ENCODE measurements at regions not wholly inside any gene's neighbourhood (a gene's known extent, or its start where the extent isn't known, plus 50 kb on each side); places are given as distances from the start of the nearest gene placed in this dataset.

DNA sequence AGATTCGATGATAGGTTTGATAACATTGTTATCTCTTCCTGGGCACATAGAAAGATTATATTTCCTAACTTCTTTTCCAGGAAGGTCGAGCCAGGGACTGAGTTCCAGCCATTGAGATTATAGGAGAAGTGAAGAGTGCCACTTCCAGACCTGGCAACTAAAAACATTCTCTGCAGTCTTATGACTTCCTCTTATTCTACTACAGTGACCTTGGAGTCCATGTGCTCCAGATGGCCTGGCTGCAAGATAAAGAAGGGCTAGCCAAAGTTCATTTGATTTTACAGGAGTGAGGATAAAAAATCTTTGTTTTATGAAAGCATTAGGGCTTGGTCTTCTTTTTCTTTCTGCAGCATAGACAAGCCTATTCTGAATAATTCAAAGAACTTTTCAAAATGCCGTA is 363.0 kb downstream of the FSIP2 start:
- Histone ChIP-seq H3K9me3 (replicated peaks) (no peaks in the 10 kb centered on the region), H3K36me3 (no peaks in the 10 kb centered on the region), H3K4me1 (peaks cover 10% of the 10 kb centered on the region), H3K27ac (replicated peaks) (no peak overlapping the region), H3K4me3 (no peak overlapping the region), H3K27me3 (ENCODE audit: low read depth) (no peaks in the 10 kb centered on the region)
- TF ChIP-seq, protein P1, sequence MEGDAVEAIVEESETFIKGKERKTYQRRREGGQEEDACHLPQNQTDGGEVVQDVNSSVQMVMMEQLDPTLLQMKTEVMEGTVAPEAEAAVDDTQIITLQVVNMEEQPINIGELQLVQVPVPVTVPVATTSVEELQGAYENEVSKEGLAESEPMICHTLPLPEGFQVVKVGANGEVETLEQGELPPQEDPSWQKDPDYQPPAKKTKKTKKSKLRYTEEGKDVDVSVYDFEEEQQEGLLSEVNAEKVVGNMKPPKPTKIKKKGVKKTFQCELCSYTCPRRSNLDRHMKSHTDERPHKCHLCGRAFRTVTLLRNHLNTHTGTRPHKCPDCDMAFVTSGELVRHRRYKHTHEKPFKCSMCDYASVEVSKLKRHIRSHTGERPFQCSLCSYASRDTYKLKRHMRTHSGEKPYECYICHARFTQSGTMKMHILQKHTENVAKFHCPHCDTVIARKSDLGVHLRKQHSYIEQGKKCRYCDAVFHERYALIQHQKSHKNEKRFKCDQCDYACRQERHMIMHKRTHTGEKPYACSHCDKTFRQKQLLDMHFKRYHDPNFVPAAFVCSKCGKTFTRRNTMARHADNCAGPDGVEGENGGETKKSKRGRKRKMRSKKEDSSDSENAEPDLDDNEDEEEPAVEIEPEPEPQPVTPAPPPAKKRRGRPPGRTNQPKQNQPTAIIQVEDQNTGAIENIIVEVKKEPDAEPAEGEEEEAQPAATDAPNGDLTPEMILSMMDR (IDR thresholded peaks at IDR 0.05; ENCODE audit: borderline replicate concordance) = no peak
- no peak for DNase-seq
- intact Hi-C loops (cut with micrococcal nuclease) = no loop called here

DNA sequence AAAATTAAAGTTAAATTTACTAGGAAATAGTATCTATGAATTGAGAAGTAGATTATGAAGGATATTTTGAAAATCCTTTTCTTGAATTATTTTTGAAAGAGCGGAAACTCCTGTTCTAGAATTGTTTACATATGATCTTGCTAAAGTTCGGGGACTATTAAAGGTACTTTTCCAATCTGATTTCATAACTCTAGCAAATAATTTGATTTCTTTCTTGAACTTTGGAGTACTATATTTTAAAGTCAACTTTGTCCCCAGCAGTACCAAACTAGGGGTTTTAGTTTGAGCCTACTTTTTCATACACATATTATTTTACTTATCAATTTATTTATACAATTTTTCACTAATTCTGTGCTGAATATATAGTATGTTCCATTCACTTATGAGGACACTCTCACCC is 364.7 kb downstream of the FSIP2 start:
- H3K9me3 ChIP-seq (replicated peaks) = peaks cover 6% of the 10 kb centered on the region
- no peak for DNase-seq
- TF ChIP-seq, protein P1 (IDR thresholded peaks at IDR 0.05; ENCODE audit: borderline replicate concordance) = no peak
- no peaks in the 10 kb centered on the region for H3K27me3 ChIP-seq (ENCODE audit: low read depth)
- H3K4me1 ChIP-seq = peaks cover 10% of the 10 kb centered on the region
- intact Hi-C loops (cut with micrococcal nuclease) = no loop called here
- H3K36me3 ChIP-seq = no peaks in the 10 kb centered on the region
- H3K27ac ChIP-seq (replicated peaks) = no peak overlapping the region
- no peak overlapping the region for H3K4me3 ChIP-seq

DNA sequence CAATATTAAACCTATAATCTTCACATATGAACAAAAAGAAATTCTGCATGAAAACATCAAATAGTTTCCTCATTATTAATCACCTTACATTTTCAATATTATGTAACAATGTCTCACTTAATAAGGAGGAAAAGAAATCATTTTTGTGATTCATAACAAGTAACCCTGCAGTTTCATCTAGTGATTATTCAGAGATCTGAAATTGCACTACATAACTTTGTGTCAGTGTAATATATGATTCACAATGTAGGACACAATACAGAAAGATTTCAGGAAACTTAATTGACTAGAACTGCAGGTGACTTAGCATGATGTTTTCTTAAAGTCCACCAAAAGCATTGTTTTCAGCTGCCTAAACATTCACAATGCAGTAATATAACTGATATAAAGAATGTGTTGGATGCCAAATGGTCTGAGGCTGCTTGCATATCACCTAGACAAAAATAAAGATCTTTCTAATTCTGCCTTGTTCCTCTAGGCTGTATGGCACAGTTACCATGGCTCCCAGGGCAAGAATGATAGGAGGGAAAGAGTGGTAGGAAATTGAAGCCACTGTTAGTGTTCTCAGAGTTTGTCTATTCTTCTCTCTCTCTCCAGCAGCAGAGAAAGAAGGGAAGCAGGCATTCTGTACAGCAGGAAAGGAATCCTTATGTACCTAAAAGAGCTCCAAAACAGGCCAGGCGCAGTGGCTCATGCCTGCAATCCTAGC is 366.6 kb downstream of the FSIP2 start:
- peaks cover 7% of the 10 kb centered on the region for H3K9me3 ChIP-seq (replicated peaks)
- intact Hi-C loops (cut with micrococcal nuclease) = no loop called here
- TF ChIP-seq, protein P1 (IDR thresholded peaks at IDR 0.05; ENCODE audit: borderline replicate concordance) = no peak

DNA sequence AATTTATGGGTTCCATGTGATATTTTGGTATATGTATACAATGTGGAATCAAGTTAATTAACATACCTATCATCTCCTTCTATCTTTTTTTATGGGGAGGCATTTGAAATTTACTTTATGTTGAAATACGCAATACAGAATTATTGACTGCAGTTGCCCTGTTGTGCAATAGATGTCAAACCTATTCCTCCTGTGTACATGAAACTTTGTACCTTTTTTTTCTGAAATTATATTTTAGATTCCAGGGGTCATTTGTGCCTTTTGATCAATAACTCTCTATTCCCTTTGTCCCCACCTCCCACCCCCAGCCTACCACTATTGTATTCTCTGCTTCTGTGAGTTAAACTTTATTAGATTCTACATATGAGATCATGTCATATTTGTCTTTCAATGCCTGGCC is 369.9 kb downstream of the FSIP2 start:
- TF ChIP-seq, protein P1 (IDR thresholded peaks at IDR 0.05; ENCODE audit: borderline replicate concordance) = no peak
- Histone ChIP-seq H3K27me3 (ENCODE audit: low read depth) (no peaks in the 10 kb centered on the region), H3K4me3 (no peak overlapping the region), H3K9me3 (replicated peaks) (peaks cover 39% of the 10 kb centered on the region), H3K4me1 (no peaks in the 10 kb centered on the region), H3K36me3 (no peaks in the 10 kb centered on the region), H3K27ac (replicated peaks) (no peak overlapping the region)
- DNase-seq = no peak
- intact Hi-C loops (cut with micrococcal nuclease) = no loop called here

More for the DNA sequence above, 366.6 kb downstream of the FSIP2 start:
- no peak overlapping the region for H3K4me3 ChIP-seq
- no peaks in the 10 kb centered on the region for H3K36me3 ChIP-seq
- H3K27me3 ChIP-seq (ENCODE audit: low read depth) = no peaks in the 10 kb centered on the region
- H3K4me1 ChIP-seq = peaks cover 10% of the 10 kb centered on the region
- H3K27ac ChIP-seq (replicated peaks) = no peak overlapping the region
- no peak for DNase-seq

DNA sequence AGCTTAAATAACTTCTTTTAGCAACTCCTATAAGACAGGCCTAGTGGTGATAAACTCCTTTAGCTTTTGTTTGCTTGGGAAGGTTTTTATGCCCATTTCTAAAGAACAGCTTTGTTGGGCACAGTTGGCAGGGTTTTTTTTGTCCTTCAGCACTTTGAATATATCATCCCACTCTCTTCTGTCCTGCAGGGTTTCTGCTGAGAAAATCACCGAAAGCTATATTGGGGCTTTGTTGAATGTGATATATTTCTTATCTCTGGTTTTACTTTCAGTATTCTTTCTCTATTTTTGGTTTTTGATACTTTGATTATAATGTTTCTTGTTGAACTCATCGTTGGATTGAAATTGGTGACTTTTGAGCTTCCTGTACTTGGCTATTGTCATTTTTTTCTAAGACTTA is 372.8 kb upstream of the ZC3H15 start:
- Histone ChIP-seq H3K4me3 (no peak overlapping the region), H3K4me1 (no peaks in the 10 kb centered on the region), H3K9me3 (replicated peaks) (peaks cover 45% of the 10 kb centered on the region), H3K27me3 (ENCODE audit: low read depth) (no peaks in the 10 kb centered on the region), H3K36me3 (no peaks in the 10 kb centered on the region), H3K27ac (replicated peaks) (no peak overlapping the region)
- intact Hi-C loops (cut with micrococcal nuclease) = no loop called here
- TF ChIP-seq, protein P1 (IDR thresholded peaks at IDR 0.05; ENCODE audit: borderline replicate concordance) = no peak
- DNase-seq = no peak
